GM12878 (cell line): ENCODE measurements at regions not wholly inside any gene's neighbourhood (a gene's known extent, or its start where the extent isn't known, plus 50 kb on each side); places are given as distances from the start of the nearest gene placed in this dataset.

ENCODE experiments used
- ATAC-seq: fragments of 200-7000 bp; cut with Tn5 transposase; 3 replicates; pipeline ENCODE4 v1.9.1; 2020; ENCODE audit warnings: mild to moderate bottlenecking, moderate library complexity
- BruUV-seq: library from RNA; stranded (reverse); fragments of 400-500 nt; replicated peaks from 2 replicates; lab custom pipeline; 2021; lab: Mats Ljungman, UMichigan
- CTCF ChIA-PET: fragments of 300-600 bp; sonication (Branson Sonifier 250); formaldehyde crosslinking; extraction: SDS; loops from one replicate; lab custom pipeline; 2021; ENCODE audit warnings: inconsistent platforms; lab: Yijun Ruan, JAX
- POLR2A ChIA-PET: fragments of 350-600 bp; formaldehyde crosslinking; extraction: SDS; loops from one replicate; lab custom pipeline; 2021; ENCODE audit warnings: inconsistent platforms; lab: Charles Lee
- RAD21 ChIA-PET: fragments of 300-600 bp; sonication (Branson Sonifier 250); formaldehyde crosslinking; loops from one replicate; lab custom pipeline; 2023; ENCODE audit warnings: antibody characterized with exemption; ENCODE audit not compliant: unreplicated experiment; lab: Charles Lee
- SMC1A ChIA-PET: fragments of 300-600 bp; sonication (Branson Sonifier 250); formaldehyde crosslinking; loops from one replicate; lab custom pipeline; 2023; ENCODE audit not compliant: unreplicated experiment, uncharacterized antibody; lab: Charles Lee
- DNase-seq: peaks from one replicate; pipeline ENCODE4 v3.0.0-alpha.2; 2011; ENCODE audit warnings: low read depth, low spot score
- FAIRE-seq: peaks from 3 replicates; lab custom pipeline; 2011; peaks lifted over from hg19 to GRCh38; lab: Jason Lieb, UNC
- H2AFZ ChIP-seq: 2 replicates; pipeline ENCODE4 v1.6.0; 2011; ENCODE audit warnings: low read depth, low read length, control low read depth; ENCODE audit not compliant: control insufficient read depth
- H3K27ac ChIP-seq: 2 replicates; pipeline ENCODE4 v1.5.1; 2011; ENCODE audit warnings: control low read depth; ENCODE audit not compliant: control insufficient read depth, insufficient read depth
- H3K27me3 ChIP-seq, 2 experiments: replicated peaks in 1 of 2; 2 replicates each; pipeline versions ENCODE4 v1.6.0 to v1.6.1; 2011; ENCODE audit warnings: low read length in 1 of 2; ENCODE audit not compliant: control insufficient read depth in 2 of 2, insufficient read depth in 2 of 2
- H3K36me3 ChIP-seq, 2 experiments: 2 replicates each; pipeline ENCODE4 v1.5.1; 2011; ENCODE audit warnings: low read length in 1 of 2; ENCODE audit not compliant: control insufficient read depth in 2 of 2, insufficient read depth in 2 of 2
- H3K4me1 ChIP-seq: 2 replicates; pipeline ENCODE4 v1.6.1; 2011; ENCODE audit warnings: mild to moderate bottlenecking, low read length, moderate library complexity, mixed read lengths; ENCODE audit not compliant: control insufficient read depth, insufficient read depth
- H3K4me2 ChIP-seq: 2 replicates; pipeline ENCODE4 v1.6.0; 2011; ENCODE audit warnings: control low read depth; ENCODE audit not compliant: control insufficient read depth, insufficient read depth
- H3K4me3 ChIP-seq: fragments of 200-600 bp; sonication (generic); 2 replicates; pipeline ENCODE4 v1.5.1; 2016
- H3K79me2 ChIP-seq: 2 replicates; pipeline ENCODE4 v1.6.0; 2011; ENCODE audit warnings: low read length; ENCODE audit not compliant: control insufficient read depth, insufficient read depth
- H3K9ac ChIP-seq: 2 replicates; pipeline ENCODE4 v1.8.0; 2011; ENCODE audit warnings: low read length, control low read depth, mixed read lengths; ENCODE audit not compliant: control insufficient read depth, insufficient read depth
- H3K9me3 ChIP-seq: replicated peaks from 3 replicates; pipeline ENCODE4 v1.5.1; 2011; ENCODE audit warnings: mild to moderate bottlenecking, low read length; ENCODE audit not compliant: control insufficient read depth, insufficient read depth
- H4K20me1 ChIP-seq: 2 replicates; pipeline ENCODE4 v1.6.0; 2011; ENCODE audit not compliant: control insufficient read depth, insufficient read depth
- CREB1 ChIP-seq: IDR thresholded peaks from 2 replicates; pipeline ENCODE4 v1.6.1; 2012; ENCODE audit warnings: low read depth, mild to moderate bottlenecking, inconsistent platforms
- EED ChIP-seq: sonication (generic); IDR thresholded peaks from 2 replicates; pipeline ENCODE4 v1.6.1; 2016; ENCODE audit warnings: antibody characterized with exemption, low read depth
- ESRRA ChIP-seq: IDR thresholded peaks from 2 replicates; pipeline ENCODE4 v1.6.1; 2012; ENCODE audit warnings: mild to moderate bottlenecking, low read length, improper control_type of control experiment
- FOXM1 ChIP-seq: IDR thresholded peaks from 2 replicates; pipeline ENCODE4 v1.6.1; 2012; ENCODE audit warnings: low read depth, mild to moderate bottlenecking, inconsistent platforms, low read length, moderate library complexity
- HDAC2 ChIP-seq: fragments of 200-600 bp; sonication (generic); IDR thresholded peaks from 2 replicates; pipeline ENCODE4 v1.6.1; 2017
- KAT2A ChIP-seq: conservative IDR thresholded peaks from 2 replicates; pipeline ENCODE4 v1.6.1; 2011; ENCODE audit warnings: low read depth, low read length; ENCODE audit not compliant: control insufficient read depth
- MYB ChIP-seq: fragments of 150-350 bp; IDR thresholded peaks from 2 replicates; pipeline ENCODE4 v1.6.1; 2014; ENCODE audit warnings: mild to moderate bottlenecking, low read depth, low read length, borderline replicate concordance
- NBN ChIP-seq: fragments of 450-650 bp; IDR thresholded peaks from 2 replicates; pipeline ENCODE4 v1.6.1; 2016
- NFIC ChIP-seq: IDR thresholded peaks from 2 replicates; pipeline ENCODE4 v1.6.1; 2012; ENCODE audit warnings: low read depth, mild to moderate bottlenecking, inconsistent platforms, low read length, moderate library complexity
- SIX5 ChIP-seq: IDR thresholded peaks from 2 replicates; pipeline ENCODE4 v1.6.1; 2011; ENCODE audit warnings: mild to moderate bottlenecking, low read depth, low read length, moderate library complexity; ENCODE audit not compliant: severe bottlenecking
- SMAD1 ChIP-seq: fragments of 450-650 bp; IDR thresholded peaks from 2 replicates; pipeline ENCODE4 v1.6.1; 2018; ENCODE audit warnings: mild to moderate bottlenecking, low read depth; ENCODE audit not compliant: partially characterized antibody
- SMARCA5 ChIP-seq: fragments of 450-650 bp; IDR thresholded peaks from 2 replicates; pipeline ENCODE4 v1.6.1; 2017; ENCODE audit warnings: mild to moderate bottlenecking
- SREBF1 ChIP-seq: IDR thresholded peaks from 2 replicates; pipeline ENCODE4 v1.6.1; 2012; ENCODE audit warnings: mild to moderate bottlenecking, low read length
- STAT1 ChIP-seq: fragments of 450-650 bp; conservative IDR thresholded peaks from 2 replicates; pipeline ENCODE4 v1.6.1; 2014; ENCODE audit warnings: antibody characterized with exemption, mild to moderate bottlenecking
- TARDBP ChIP-seq: IDR thresholded peaks from 2 replicates; pipeline ENCODE4 v1.6.1; 2016; ENCODE audit warnings: borderline replicate concordance
- TBL1XR1 ChIP-seq: IDR thresholded peaks from 2 replicates; pipeline ENCODE4 v1.6.1; 2012; ENCODE audit warnings: low read depth, low read length, improper control_type of control experiment
- ZZZ3 ChIP-seq: IDR thresholded peaks from 2 replicates; pipeline ENCODE4 v1.6.1; 2011; ENCODE audit warnings: low read depth; ENCODE audit not compliant: control insufficient read depth, insufficient read length
- WGBS: methylation state at CpG from one replicate; pipeline ENCODE4 v1.1.6; 2016; ENCODE audit warnings: low lambda C conversion rate; ENCODE audit not compliant: insufficient replicate concordance, insufficient coverage; ENCODE audit errors: missing lambda C conversion rate; 5-methylcytosine and 5-hydroxymethylcytosine counted together
- in situ Hi-C: fragments of 300-500 bp; cut with MboI; formaldehyde crosslinking; loops from 9 replicates; pipeline ENCODE4 v1.14.3; 2018; ENCODE audit warnings: mixed read lengths
- intact Hi-C: fragments of 100-400 bp; cut with micrococcal nuclease; formaldehyde crosslinking; loops from one replicate; pipeline ENCODE4 v1.14.2; 2022; ENCODE audit not compliant: unreplicated experiment
- TF ChIP-seq, protein P1 (sequence below): IDR thresholded peaks from 2 replicates; pipeline ENCODE4 v1.6.1; 2011; ENCODE audit warnings: borderline replicate concordance, low read depth, mild to moderate bottlenecking, moderate library complexity, low read length; ENCODE audit not compliant: insufficient read depth, poor library complexity, severe bottlenecking
- TF ChIP-seq, protein P2 (sequence below): IDR thresholded peaks from 2 replicates; pipeline ENCODE4 v1.6.1; 2012; ENCODE audit warnings: low read depth, low read length, improper control_type of control experiment
- TF ChIP-seq, protein P3 (sequence below): IDR thresholded peaks from 2 replicates; pipeline ENCODE4 v1.6.1; 2012; ENCODE audit warnings: low read depth, low read length, improper control_type of control experiment
- TF ChIP-seq, protein P4 (sequence below): IDR thresholded peaks from 2 replicates; pipeline ENCODE4 v1.6.1; 2012; ENCODE audit warnings: low read depth, low read length, improper control_type of control experiment

DNA sequence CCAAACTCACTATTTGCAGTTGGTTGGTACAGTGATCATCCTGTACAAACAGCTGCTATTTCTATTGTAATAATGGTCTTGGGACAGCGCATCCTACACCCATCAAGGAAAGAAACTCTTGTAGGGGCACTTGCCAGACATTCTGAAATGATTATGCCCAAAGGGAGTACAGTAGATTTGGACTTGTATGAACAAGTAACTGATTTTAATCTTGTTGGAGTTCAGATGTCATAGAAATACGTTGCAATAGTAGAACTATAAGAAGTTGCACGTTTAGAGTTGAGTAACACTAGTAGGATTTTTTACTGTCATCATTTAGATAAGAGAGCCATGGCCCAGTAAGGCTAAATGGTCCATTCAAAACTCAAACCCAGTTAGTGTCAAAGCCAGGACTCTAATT lies 192.8 kb downstream of the SATB1 start (continued):
- no peak for TF ChIP-seq EED
- TF ChIP-seq TBL1XR1 = no peak
- TF ChIP-seq, protein P1, sequence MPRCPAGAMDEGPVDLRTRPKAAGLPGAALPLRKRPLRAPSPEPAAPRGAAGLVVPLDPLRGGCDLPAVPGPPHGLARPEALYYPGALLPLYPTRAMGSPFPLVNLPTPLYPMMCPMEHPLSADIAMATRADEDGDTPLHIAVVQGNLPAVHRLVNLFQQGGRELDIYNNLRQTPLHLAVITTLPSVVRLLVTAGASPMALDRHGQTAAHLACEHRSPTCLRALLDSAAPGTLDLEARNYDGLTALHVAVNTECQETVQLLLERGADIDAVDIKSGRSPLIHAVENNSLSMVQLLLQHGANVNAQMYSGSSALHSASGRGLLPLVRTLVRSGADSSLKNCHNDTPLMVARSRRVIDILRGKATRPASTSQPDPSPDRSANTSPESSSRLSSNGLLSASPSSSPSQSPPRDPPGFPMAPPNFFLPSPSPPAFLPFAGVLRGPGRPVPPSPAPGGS = no peak
- TF ChIP-seq, protein P2, sequence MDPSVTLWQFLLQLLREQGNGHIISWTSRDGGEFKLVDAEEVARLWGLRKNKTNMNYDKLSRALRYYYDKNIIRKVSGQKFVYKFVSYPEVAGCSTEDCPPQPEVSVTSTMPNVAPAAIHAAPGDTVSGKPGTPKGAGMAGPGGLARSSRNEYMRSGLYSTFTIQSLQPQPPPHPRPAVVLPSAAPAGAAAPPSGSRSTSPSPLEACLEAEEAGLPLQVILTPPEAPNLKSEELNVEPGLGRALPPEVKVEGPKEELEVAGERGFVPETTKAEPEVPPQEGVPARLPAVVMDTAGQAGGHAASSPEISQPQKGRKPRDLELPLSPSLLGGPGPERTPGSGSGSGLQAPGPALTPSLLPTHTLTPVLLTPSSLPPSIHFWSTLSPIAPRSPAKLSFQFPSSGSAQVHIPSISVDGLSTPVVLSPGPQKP = no peak
- no peak for TF ChIP-seq CREB1
- TF ChIP-seq, protein P3, sequence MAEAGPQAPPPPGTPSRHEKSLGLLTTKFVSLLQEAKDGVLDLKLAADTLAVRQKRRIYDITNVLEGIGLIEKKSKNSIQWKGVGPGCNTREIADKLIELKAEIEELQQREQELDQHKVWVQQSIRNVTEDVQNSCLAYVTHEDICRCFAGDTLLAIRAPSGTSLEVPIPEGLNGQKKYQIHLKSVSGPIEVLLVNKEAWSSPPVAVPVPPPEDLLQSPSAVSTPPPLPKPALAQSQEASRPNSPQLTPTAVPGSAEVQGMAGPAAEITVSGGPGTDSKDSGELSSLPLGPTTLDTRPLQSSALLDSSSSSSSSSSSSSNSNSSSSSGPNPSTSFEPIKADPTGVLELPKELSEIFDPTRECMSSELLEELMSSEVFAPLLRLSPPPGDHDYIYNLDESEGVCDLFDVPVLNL = no peak
- TF ChIP-seq, all 136 proteins: peak for 0

DNA sequence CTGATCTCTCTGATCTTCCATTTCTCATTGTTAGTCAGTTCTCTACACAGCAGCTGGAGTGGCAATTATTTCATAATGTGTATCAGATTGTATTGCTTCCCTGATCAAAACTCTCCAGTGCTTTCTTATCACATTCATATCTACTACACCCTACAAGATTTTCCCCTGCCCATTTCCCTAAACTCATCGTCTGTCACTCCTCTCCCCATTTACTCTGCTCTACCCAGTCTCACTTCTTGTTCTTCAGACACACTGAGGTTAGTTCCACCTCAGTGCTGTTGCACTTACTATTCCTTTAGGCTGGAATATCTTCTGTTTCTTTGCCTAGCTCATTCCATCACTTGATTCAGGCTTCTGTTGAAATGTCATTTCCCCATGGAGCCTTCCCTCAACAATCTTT lies 197.1 kb downstream of the SATB1 start:
- Histone ChIP-seq H3K27me3 (no peaks in the 10 kb centered on the region; a peak in 1 of 4 replicates), H3K27ac (no peak overlapping the region), H3K9me3 (no peaks in the 10 kb centered on the region), H3K79me2 (no peaks in the 10 kb centered on the region), H3K4me3 (no peak overlapping the region), H3K4me2 (no peak overlapping the region), H3K36me3 (no peaks in the 10 kb centered on the region), H3K9ac (no peak overlapping the region), H2AFZ (no peak overlapping the region), H4K20me1 (no peaks in the 10 kb centered on the region), H3K4me1 (peaks cover 15% of the 10 kb centered on the region)
- POLR2A ChIA-PET = no interaction called here
- TF ChIP-seq TARDBP (no peak), MYB (no peak), NBN (no peak), SMARCA5 (no peak), ZZZ3 (no peak), STAT1 (no peak), SREBF1 (no peak), KAT2A (no peak), HDAC2 (no peak), SIX5 (no peak), SMAD1 (no peak), FOXM1 (no peak), NFIC (no peak), ESRRA (no peak)
- TF ChIP-seq, protein P4, sequence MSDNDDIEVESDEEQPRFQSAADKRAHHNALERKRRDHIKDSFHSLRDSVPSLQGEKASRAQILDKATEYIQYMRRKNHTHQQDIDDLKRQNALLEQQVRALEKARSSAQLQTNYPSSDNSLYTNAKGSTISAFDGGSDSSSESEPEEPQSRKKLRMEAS = no peak
- ATAC-seq (no peak), DNase-seq (no peak), FAIRE-seq (no peak)
- intact Hi-C loops = no loop called here
- RAD21 ChIA-PET = no interaction called here
- in situ Hi-C loops = no loop called here
- CTCF ChIA-PET = no interaction called here
- no TSS peak for BruUV-seq
- WGBS = 20% methylated on average over 1 of the region's 1 CpG
- SMC1A ChIA-PET = no interaction called here
